ENCODE measurements at regions not wholly inside any gene's neighbourhood (a gene's known extent, or its start where the extent isn't known, plus 50 kb on each side); places are given as distances from the start of the nearest gene placed in this dataset.

DNA sequence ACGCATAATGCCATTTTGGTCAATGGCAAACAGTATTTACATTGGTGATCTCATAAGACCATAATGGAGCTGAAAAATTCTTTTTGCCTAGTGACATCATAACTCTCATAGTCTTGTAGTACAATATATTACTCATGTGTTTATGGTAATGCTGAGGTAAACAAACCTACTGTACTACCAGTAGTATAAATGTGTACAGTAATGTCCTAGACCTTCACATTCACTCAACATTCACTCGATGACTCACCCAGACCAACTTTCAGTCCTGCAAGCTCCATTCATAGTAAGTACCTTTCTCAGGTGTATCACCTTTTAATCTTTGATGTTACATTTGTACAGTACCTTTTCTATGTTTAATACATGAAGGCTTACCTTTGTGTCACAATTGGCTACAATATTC is 558.2 kb upstream of the PIK3C3 start:
- TF ChIP-seq TAF1 (IDR thresholded peaks at IDR 0.05; ENCODE audit: borderline replicate concordance, insufficient read depth, low read length): no peak
- TF ChIP-seq POLR2AphosphoS5 (IDR thresholded peaks at IDR 0.05; ENCODE audit: low read depth, low read length): no peak
- TF ChIP-seq SIN3A (IDR thresholded peaks at IDR 0.05; ENCODE audit: borderline replicate concordance, insufficient read depth, low read length): no peak
- TF ChIP-seq, protein P1, sequence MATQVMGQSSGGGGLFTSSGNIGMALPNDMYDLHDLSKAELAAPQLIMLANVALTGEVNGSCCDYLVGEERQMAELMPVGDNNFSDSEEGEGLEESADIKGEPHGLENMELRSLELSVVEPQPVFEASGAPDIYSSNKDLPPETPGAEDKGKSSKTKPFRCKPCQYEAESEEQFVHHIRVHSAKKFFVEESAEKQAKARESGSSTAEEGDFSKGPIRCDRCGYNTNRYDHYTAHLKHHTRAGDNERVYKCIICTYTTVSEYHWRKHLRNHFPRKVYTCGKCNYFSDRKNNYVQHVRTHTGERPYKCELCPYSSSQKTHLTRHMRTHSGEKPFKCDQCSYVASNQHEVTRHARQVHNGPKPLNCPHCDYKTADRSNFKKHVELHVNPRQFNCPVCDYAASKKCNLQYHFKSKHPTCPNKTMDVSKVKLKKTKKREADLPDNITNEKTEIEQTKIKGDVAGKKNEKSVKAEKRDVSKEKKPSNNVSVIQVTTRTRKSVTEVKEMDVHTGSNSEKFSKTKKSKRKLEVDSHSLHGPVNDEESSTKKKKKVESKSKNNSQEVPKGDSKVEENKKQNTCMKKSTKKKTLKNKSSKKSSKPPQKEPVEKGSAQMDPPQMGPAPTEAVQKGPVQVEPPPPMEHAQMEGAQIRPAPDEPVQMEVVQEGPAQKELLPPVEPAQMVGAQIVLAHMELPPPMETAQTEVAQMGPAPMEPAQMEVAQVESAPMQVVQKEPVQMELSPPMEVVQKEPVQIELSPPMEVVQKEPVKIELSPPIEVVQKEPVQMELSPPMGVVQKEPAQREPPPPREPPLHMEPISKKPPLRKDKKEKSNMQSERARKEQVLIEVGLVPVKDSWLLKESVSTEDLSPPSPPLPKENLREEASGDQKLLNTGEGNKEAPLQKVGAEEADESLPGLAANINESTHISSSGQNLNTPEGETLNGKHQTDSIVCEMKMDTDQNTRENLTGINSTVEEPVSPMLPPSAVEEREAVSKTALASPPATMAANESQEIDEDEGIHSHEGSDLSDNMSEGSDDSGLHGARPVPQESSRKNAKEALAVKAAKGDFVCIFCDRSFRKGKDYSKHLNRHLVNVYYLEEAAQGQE (IDR thresholded peaks at IDR 0.05; ENCODE audit: insufficient read depth in 1 of 2, low read depth in 2 of 2, low read length in 2 of 2): no peak

Data from PFSK-1 (cell line).